Endothelial cell of umbilical vein (primary cell): ENCODE measurements at regions not wholly inside any gene's neighbourhood (a gene's known extent, or its start where the extent isn't known, plus 50 kb on each side); places are given as distances from the start of the nearest gene placed in this dataset.

Experiments
- BruUV-seq: library from RNA; stranded (reverse); fragments of 400-500 nt; replicated peaks from 2 replicates; lab custom pipeline; 2021; lab: Mats Ljungman, UMichigan
- CTCF ChIA-PET: fragments of 300-600, 350-600 bp; sonication (Branson Sonifier 250); formaldehyde crosslinking; loops from one replicate; lab custom pipeline; 2021; ENCODE audit warnings: antibody characterized with exemption, inconsistent platforms; lab: Charles Lee
- POLR2A ChIA-PET: fragments of 300-600, 350-600 bp; sonication (Branson Sonifier 250); formaldehyde crosslinking; loops from one replicate; lab custom pipeline; 2021; ENCODE audit warnings: antibody characterized with exemption, inconsistent platforms; lab: Charles Lee
- DNase-seq: peaks from one replicate; pipeline ENCODE4 v3.0.0-alpha.2; 2011; ENCODE audit warnings: low read depth, low spot score
- FAIRE-seq: peaks from 2 replicates; lab custom pipeline; 2011; peaks lifted over from hg19 to GRCh38; lab: Jason Lieb, UNC
- H2AFZ ChIP-seq: 2 replicates; pipeline ENCODE4 v1.6.0; 2012; ENCODE audit warnings: low read depth, low read length, control low read depth, inconsistent platforms
- H3K27ac ChIP-seq: 2 replicates; pipeline ENCODE4 v1.5.1; 2011; ENCODE audit warnings: low read depth, mild to moderate bottlenecking, control low read depth, low read length, moderate library complexity; ENCODE audit not compliant: insufficient read depth
- H3K27me3 ChIP-seq, 2 experiments: 2 replicates each; pipeline versions ENCODE4 v1.6.0 to v1.6.1; 2011; ENCODE audit warnings: low read length in 2 of 2, mixed read lengths in 1 of 2; ENCODE audit not compliant: control insufficient read depth in 2 of 2, insufficient read depth in 2 of 2
- H3K36me3 ChIP-seq, 2 experiments: 2 replicates in 1 of 2; 3 replicates in 1 of 2; pipeline ENCODE4 v1.5.1; 2011; ENCODE audit warnings: low read length in 2 of 2, mild to moderate bottlenecking in 1 of 2, moderate library complexity in 1 of 2; ENCODE audit not compliant: control insufficient read depth in 2 of 2, insufficient read depth in 2 of 2; ENCODE audit errors: extremely low read depth in 1 of 2
- H3K4me1 ChIP-seq: 3 replicates; pipeline ENCODE4 v1.5.1; 2011; ENCODE audit warnings: mild to moderate bottlenecking, low read length; ENCODE audit not compliant: control insufficient read depth, insufficient read depth; ENCODE audit errors: extremely low read depth
- H3K4me2 ChIP-seq: 2 replicates; pipeline ENCODE4 v1.6.1; 2011; ENCODE audit warnings: low read length, control low read depth, mixed read lengths; ENCODE audit not compliant: insufficient read depth
- H3K4me3 ChIP-seq, 3 experiments: fragments of 200-600 bp in 1 of 3; sonication (generic), shearing (Covaris generic) in 1 of 3; replicated peaks in 1 of 3; 2 replicates each; pipeline ENCODE4 v1.5.1; 2011 to 2016; ENCODE audit warnings: control low read depth in 3 of 3, low read length in 3 of 3, mild to moderate bottlenecking in 2 of 3, inconsistent platforms in 1 of 3, low read depth in 1 of 3, moderate library complexity in 1 of 3; ENCODE audit not compliant: insufficient read depth in 1 of 3
- H3K79me2 ChIP-seq: 2 replicates; pipeline ENCODE4 v1.6.0; 2012; ENCODE audit warnings: low read length, inconsistent platforms; ENCODE audit not compliant: control insufficient read depth, insufficient read depth
- H3K9ac ChIP-seq: replicated peaks from 2 replicates; pipeline ENCODE3; 2011; ENCODE audit warnings: low read length, control low read depth; ENCODE audit not compliant: insufficient read depth; ENCODE audit errors: extremely low read depth
- H3K9me1 ChIP-seq: replicated peaks from 3 replicates; pipeline ENCODE4 v1.6.0; 2011; ENCODE audit warnings: mild to moderate bottlenecking, low read length; ENCODE audit not compliant: control insufficient read depth, insufficient read depth; ENCODE audit errors: extremely low read depth
- H3K9me3 ChIP-seq: replicated peaks from 2 replicates; pipeline ENCODE4 v1.5.1; 2012; ENCODE audit warnings: low read length, inconsistent platforms; ENCODE audit not compliant: control insufficient read depth, insufficient read depth
- H4K20me1 ChIP-seq: replicated peaks from 2 replicates; pipeline ENCODE3; 2011; ENCODE audit warnings: mild to moderate bottlenecking, low read length; ENCODE audit not compliant: control insufficient read depth, insufficient read depth; ENCODE audit errors: extremely low read depth
- EZH2 ChIP-seq: IDR thresholded peaks from 2 replicates; pipeline ENCODE4 v1.6.1; 2012; ENCODE audit warnings: borderline replicate concordance, low read depth, mild to moderate bottlenecking, moderate library complexity, low read length, inconsistent platforms; ENCODE audit not compliant: severe bottlenecking
- FOS ChIP-seq: IDR thresholded peaks from 2 replicates; pipeline ENCODE4 v1.6.1; 2011; ENCODE audit warnings: mild to moderate bottlenecking, low read length, moderate library complexity, borderline replicate concordance; ENCODE audit not compliant: insufficient read depth
- JUN ChIP-seq: IDR thresholded peaks from 2 replicates; pipeline ENCODE4 v1.6.1; 2011; ENCODE audit warnings: borderline replicate concordance, low read depth; ENCODE audit not compliant: insufficient read length, insufficient read depth
- MYC ChIP-seq: IDR thresholded peaks from one replicate; pipeline ENCODE4 v1.6.1; 2011; ENCODE audit warnings: mild to moderate bottlenecking, low read depth, low read length
- POLR2A ChIP-seq: IDR thresholded peaks from 2 replicates; pipeline ENCODE4 v1.6.1; 2012; ENCODE audit warnings: low read depth, mild to moderate bottlenecking, control low read depth, low read length
- POLR2AphosphoS5 ChIP-seq: IDR thresholded peaks from 2 replicates; pipeline ENCODE4 v1.6.1; 2012; ENCODE audit warnings: low read depth, mild to moderate bottlenecking, control low read depth, low read length, moderate library complexity; ENCODE audit not compliant: insufficient read depth
- dilution Hi-C: fragments of 300-500 bp; cut with MboI; formaldehyde crosslinking; loops from one replicate; pipeline ENCODE4 v1.15.0; 2019; ENCODE audit warnings: low sequenced_read_pairs; ENCODE audit not compliant: extremely low pct_ligation_motif_present
- intact Hi-C: fragments of 100-400 bp; cut with micrococcal nuclease; formaldehyde crosslinking; loops from one replicate; pipeline ENCODE4 v1.10.0; 2022
- TF ChIP-seq, protein P1 (sequence below): IDR thresholded peaks from 2 replicates; pipeline ENCODE4 v1.6.1; 2011; ENCODE audit not compliant: insufficient read depth, insufficient read length
- TF ChIP-seq, protein P2 (sequence below), 2 donors: IDR thresholded peaks; 1 replicate in 1 of 2; 2 replicates in 1 of 2; pipeline ENCODE4 v1.5.1; 2011; ENCODE audit warnings: low read length in 2 of 2, mild to moderate bottlenecking in 2 of 2, moderate library complexity in 2 of 2, control low read depth in 1 of 2, inconsistent platforms in 1 of 2, low read depth in 1 of 2; ENCODE audit not compliant: insufficient read depth in 1 of 2; ENCODE audit errors: extremely low read depth in 1 of 2

DNA sequence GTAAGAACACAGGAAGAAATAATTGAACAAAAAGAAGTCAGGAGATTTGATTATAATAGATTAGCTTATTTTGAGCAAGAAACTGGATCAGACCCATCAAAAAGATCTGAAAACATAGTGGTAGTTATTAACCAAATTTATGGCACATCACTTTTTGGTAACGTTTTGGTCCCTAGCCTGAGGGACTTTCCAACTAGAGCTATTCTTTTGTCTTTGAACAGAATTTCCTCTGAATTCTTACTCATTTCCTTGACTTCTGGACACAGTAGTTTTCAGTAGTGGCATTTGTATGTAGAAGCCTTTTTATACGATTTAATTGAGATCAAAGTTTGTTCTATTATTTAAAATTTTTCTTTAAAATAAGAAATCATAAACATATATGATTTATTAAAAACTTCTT, 96.5 kb upstream of the PDGFD start:
- dilution Hi-C loops (no loop called here), intact Hi-C loops (no loop called here)
- H2AFZ ChIP-seq: no peak overlapping the region
- no TSS peak for BruUV-seq
- ChIA-PET CTCF (interaction anchor here (1.4 to 1.7 kb wide), 2 partner anchors 17 to 1602 kb away, joined by 4 to 7 read pairs; no protein-coding TSS in a partner anchor), POLR2A (no interaction called here)
- no peaks in the 10 kb centered on the region for H3K36me3 ChIP-seq
- DNase-seq (peak; percentile 32), FAIRE-seq (peak; percentile 42)
- H3K4me1 ChIP-seq: no peaks in the 10 kb centered on the region
- no peak overlapping the region for H3K9ac ChIP-seq
- H3K4me3 ChIP-seq: no peak overlapping the region
- no peaks in the 10 kb centered on the region for H3K9me3 ChIP-seq
- H3K4me2 ChIP-seq: no peak overlapping the region
- no peaks in the 10 kb centered on the region for H4K20me1 ChIP-seq
- H3K27ac ChIP-seq: no peak overlapping the region
- no peaks in the 10 kb centered on the region for H3K27me3 ChIP-seq
- TF ChIP-seq, protein P1, sequence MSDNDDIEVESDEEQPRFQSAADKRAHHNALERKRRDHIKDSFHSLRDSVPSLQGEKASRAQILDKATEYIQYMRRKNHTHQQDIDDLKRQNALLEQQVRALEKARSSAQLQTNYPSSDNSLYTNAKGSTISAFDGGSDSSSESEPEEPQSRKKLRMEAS: no peak
- TF ChIP-seq MYC: no peak
- no peak for TF ChIP-seq POLR2AphosphoS5
- no peak for TF ChIP-seq JUN
- H3K79me2 ChIP-seq: no peaks in the 10 kb centered on the region
- peaks cover 2% of the 10 kb centered on the region for H3K9me1 ChIP-seq

DNA sequence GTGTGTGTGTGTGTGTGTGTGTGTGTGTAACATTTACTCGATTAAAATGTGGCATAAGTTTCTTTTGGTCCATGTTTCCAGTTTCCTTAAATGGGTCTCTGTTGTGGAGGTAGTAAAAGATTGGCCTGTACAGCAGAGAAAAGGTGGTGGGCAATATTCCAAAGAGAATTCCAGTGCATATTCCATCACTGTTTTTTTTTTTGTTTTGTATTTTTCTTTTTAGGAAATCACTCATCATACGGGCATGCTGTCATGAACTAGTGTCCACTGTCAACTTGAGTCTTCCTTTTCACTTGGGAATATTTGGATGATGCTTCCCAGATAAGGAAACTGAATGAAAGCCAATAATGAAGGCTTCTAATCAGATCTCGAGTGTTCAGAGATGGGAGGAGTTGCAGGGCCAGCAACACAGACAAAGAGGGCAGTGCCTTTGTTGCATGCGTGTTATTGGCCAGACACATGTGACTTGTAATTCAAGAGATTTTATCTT, 95.2 kb upstream of the PDGFD start:
- Histone ChIP-seq H3K27me3 (no peaks in the 10 kb centered on the region), H3K4me3 (no peak overlapping the region), H3K4me2 (no peak overlapping the region), H3K9ac (no peak overlapping the region), H3K4me1 (no peaks in the 10 kb centered on the region), H3K9me1 (peaks cover 2% of the 10 kb centered on the region), H2AFZ (no peak overlapping the region), H4K20me1 (no peaks in the 10 kb centered on the region), H3K9me3 (no peaks in the 10 kb centered on the region), H3K79me2 (no peaks in the 10 kb centered on the region), H3K36me3 (no peaks in the 10 kb centered on the region), H3K27ac (no peak overlapping the region)
- TF ChIP-seq EZH2 (no peak), POLR2A (no peak), MYC (no peak), POLR2AphosphoS5 (no peak), FOS (no peak)
- TF ChIP-seq, protein P1: no peak
- TF ChIP-seq, protein P2, sequence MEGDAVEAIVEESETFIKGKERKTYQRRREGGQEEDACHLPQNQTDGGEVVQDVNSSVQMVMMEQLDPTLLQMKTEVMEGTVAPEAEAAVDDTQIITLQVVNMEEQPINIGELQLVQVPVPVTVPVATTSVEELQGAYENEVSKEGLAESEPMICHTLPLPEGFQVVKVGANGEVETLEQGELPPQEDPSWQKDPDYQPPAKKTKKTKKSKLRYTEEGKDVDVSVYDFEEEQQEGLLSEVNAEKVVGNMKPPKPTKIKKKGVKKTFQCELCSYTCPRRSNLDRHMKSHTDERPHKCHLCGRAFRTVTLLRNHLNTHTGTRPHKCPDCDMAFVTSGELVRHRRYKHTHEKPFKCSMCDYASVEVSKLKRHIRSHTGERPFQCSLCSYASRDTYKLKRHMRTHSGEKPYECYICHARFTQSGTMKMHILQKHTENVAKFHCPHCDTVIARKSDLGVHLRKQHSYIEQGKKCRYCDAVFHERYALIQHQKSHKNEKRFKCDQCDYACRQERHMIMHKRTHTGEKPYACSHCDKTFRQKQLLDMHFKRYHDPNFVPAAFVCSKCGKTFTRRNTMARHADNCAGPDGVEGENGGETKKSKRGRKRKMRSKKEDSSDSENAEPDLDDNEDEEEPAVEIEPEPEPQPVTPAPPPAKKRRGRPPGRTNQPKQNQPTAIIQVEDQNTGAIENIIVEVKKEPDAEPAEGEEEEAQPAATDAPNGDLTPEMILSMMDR (IDR thresholded peaks at IDR 0.05; ENCODE audit: extremely low read depth in 1 of 2, insufficient read depth in 1 of 2, low read depth in 1 of 2, low read length in 2 of 2): no peak
- CTCF ChIA-PET: no interaction called here
- no peak for FAIRE-seq
- DNase-seq: no peak
- dilution Hi-C loops (no loop called here), intact Hi-C loops (loop anchor here (10.0 kb wide), 1 partner anchor 464 kb away; no protein-coding TSS in a partner anchor)
- POLR2A ChIA-PET: no interaction called here
- BruUV-seq: no TSS peak
